Tibial nerve (tissue), 4 donors: ENCODE measurements at regions not wholly inside any gene's neighbourhood (a gene's known extent, or its start where the extent isn't known, plus 50 kb on each side); places are given as distances from the start of the nearest gene placed in this dataset.

Experiments
- CTCF ChIP-seq, 5 experiments: fragments of 200-600 bp in 3 of 5; fragments of 450-650 bp in 2 of 5; sonication (generic) in 3 of 5; IDR thresholded peaks; one replicate each; pipeline ENCODE4 v1.5.1; 2016 to 2019; ENCODE audit warnings: antibody characterized with exemption in 5 of 5, mild to moderate bottlenecking in 3 of 5, moderate library complexity in 2 of 5
- EP300 ChIP-seq, 2 donors: sonication (generic); formaldehyde crosslinking; IDR thresholded peaks; one replicate each; pipeline ENCODE4 v1.6.1; 2017; ENCODE audit warnings: antibody characterized with exemption in 2 of 2, mild to moderate bottlenecking in 1 of 2
- POLR2A ChIP-seq, 2 donors: fragments of 450-650 bp; IDR thresholded peaks; one replicate each; pipeline ENCODE4 v1.6.1; 2017; ENCODE audit warnings: antibody characterized with exemption in 2 of 2, mild to moderate bottlenecking in 2 of 2, moderate library complexity in 2 of 2

- TF ChIP-seq CTCF (IDR thresholded peaks at IDR 0.05): peak; percentile 26 to 49 (median 35)
- TF ChIP-seq EP300 (IDR thresholded peaks at IDR 0.05): no peak
- no peak for TF ChIP-seq POLR2A (IDR thresholded peaks at IDR 0.05)
Measured at GRCh38 chr20:61120595-61121515, 131.2 kb upstream of the CDH4 start.
